Nucleus accumbens (tissue), 56 donors: ENCODE measurements at regions not wholly inside any gene's neighbourhood (a gene's known extent, or its start where the extent isn't known, plus 50 kb on each side); places are given as distances from the start of the nearest gene placed in this dataset.

Experiments used
- DNase-seq, 56 donors: peaks; one replicate each; lab custom pipeline; 2025; lab: John Stamatoyannopoulos, UW

- DNase-seq: no peak
Measured at GRCh38 chr19:31906111-31906871, 439.1 kb upstream of the ZNF507 start.

- DNase-seq: no peak
Measured at GRCh38 chr19:31907661-31908060, 437.7 kb upstream of the ZNF507 start.

- DNase-seq: no peak
Measured at GRCh38 chr19:31908080-31908479, 437.3 kb upstream of the ZNF507 start.

GRCh38 chr19:31908496-31909225 is 436.7 kb upstream of the ZNF507 start:
- DNase-seq: no peak

- peak in 1 of 56 donors; percentile 1 for DNase-seq
Measured at GRCh38 chr19:31910224-31910623, 435.2 kb upstream of the ZNF507 start.

- no peak for DNase-seq
Measured at GRCh38 chr19:31911577-31911976, 433.8 kb upstream of the ZNF507 start.

- no peak for DNase-seq
Measured at GRCh38 chr19:31913103-31913661, 432.2 kb upstream of the ZNF507 start.

GRCh38 chr19:31930401-31930800 is 415.0 kb upstream of the ZNF507 start:
- DNase-seq: no peak

GRCh38 chr19:31937983-31938382 is 407.4 kb upstream of the ZNF507 start:
- no peak for DNase-seq

GRCh38 chr19:31938675-31939074 is 406.7 kb upstream of the ZNF507 start:
- no peak for DNase-seq

- no peak for DNase-seq
Measured at GRCh38 chr19:31940396-31940795, 405.0 kb upstream of the ZNF507 start.

GRCh38 chr19:31943191-31943661 is 402.2 kb upstream of the ZNF507 start:
- DNase-seq: no peak

GRCh38 chr19:31943778-31944177 is 401.6 kb upstream of the ZNF507 start:
- DNase-seq: no peak

- DNase-seq: no peak
Measured at GRCh38 chr19:31944326-31944725, 401.1 kb upstream of the ZNF507 start.

GRCh38 chr19:31946491-31946890 is 398.9 kb upstream of the ZNF507 start:
- DNase-seq: no peak

GRCh38 chr19:31947436-31948115 is 397.8 kb upstream of the ZNF507 start:
- no peak for DNase-seq

GRCh38 chr19:31952693-31953092 is 392.7 kb upstream of the ZNF507 start:
- no peak for DNase-seq

GRCh38 chr19:31955061-31955460 is 390.3 kb upstream of the ZNF507 start:
- DNase-seq: no peak

GRCh38 chr19:31955884-31956283 is 389.5 kb upstream of the ZNF507 start:
- no peak for DNase-seq

GRCh38 chr19:31956771-31957392 is 388.5 kb upstream of the ZNF507 start:
- DNase-seq: no peak

- no peak for DNase-seq
Measured at GRCh38 chr19:31957711-31958110, 387.7 kb upstream of the ZNF507 start.
